ENCODE measurements at regions not wholly inside any gene's neighbourhood (a gene's known extent, or its start where the extent isn't known, plus 50 kb on each side); places are given as distances from the start of the nearest gene placed in this dataset.

DNA sequence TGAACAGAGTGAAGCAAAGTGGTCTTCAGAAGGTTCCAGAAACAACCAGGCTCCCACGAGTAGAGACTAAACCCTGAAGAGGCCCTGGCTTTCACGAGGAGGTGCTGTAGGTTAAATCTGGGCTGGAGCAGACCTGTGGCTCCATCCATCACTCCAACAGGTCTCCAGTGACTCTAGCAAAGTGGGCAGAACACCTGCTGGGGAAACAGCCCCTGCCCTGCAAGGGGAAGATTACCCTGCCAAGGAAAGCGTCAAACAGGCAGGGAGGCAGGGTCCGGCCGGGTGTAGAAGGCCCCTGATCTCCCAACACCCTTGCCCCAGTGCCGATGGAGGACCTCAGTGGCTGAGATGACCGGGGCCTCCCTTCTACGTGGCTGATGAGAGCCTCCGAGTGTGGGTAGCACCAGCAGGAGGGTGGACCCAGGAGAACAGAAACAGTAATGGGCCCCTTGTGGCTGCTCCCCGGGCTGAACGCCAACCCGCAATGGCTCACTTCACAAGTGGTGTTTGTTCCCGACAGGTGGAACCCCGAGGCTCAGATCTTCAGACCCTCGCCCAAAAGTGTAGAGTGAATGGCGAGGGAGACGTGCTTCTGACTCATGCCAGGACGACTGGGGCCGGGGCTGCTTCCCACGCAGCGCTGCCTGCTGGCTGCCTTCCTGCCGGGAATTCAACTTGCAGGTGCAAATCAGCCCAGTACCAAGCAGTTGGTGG is 112.0 kb downstream of the SHANK2 start:
- TF ChIP-seq CTCF (IDR thresholded peaks at IDR 0.05) (no peak), EP300 (IDR thresholded peaks at IDR 0.05) (no peak), POLR2A (IDR thresholded peaks at IDR 0.05) (no peak)

Measured in gastroesophageal sphincter (tissue), 3 donors.